ENCODE measurements at regions not wholly inside any gene's neighbourhood (a gene's known extent, or its start where the extent isn't known, plus 50 kb on each side); places are given as distances from the start of the nearest gene placed in this dataset.

DNA sequence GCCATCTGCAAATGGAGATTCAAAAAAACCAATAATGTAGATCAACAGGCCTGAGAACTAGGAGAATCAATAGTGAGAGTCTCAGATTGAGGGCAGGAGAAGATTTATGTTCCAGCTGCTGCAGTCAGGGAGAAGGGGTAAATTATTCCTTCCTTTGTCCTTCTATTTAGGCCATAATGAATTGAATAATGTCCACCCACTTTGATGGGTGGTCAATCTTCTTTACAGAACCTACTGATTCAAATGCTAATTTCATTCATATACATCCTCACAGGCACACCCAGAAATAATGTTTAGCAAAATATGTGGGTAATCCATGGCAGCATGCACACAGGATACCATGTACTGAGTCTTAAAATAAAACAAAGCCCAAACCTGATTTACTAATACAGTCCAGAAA is 695.3 kb upstream of the REG3G start:
- TF ChIP-seq POLR2A (IDR thresholded peaks at IDR 0.05) (no peak), CTCF (IDR thresholded peaks at IDR 0.05) (no peak), EP300 (IDR thresholded peaks at IDR 0.05) (no peak)

All from sigmoid colon (tissue), 4 donors.